HG03378 (cell line): ENCODE measurements at regions not wholly inside any gene's neighbourhood (a gene's known extent, or its start where the extent isn't known, plus 50 kb on each side); places are given as distances from the start of the nearest gene placed in this dataset.
"Not testable (repeated sequence)": the region's sequence is repeated elsewhere in the genome, so short reads cannot be mapped to it uniquely, and the experiment has no call there.

Experiments
- ATAC-seq: cut with Tn5 transposase; IDR thresholded peaks from one replicate; pipeline ENCODE4 v1.9.1; 2021; ENCODE audit warnings: mild to moderate bottlenecking, moderate library complexity; ENCODE audit not compliant: unreplicated experiment

GRCh38 chr7:10507032-10507431 lies 466.6 kb upstream of the PHF14 start:
- ATAC-seq, result no peak

GRCh38 chr7:10521306-10521705 lies 452.4 kb upstream of the PHF14 start:
- no peak for ATAC-seq

GRCh38 chr7:10533429-10533828 lies 440.2 kb upstream of the PHF14 start:
- not testable (repeated sequence) for ATAC-seq

GRCh38 chr7:10536561-10536960 lies 437.1 kb upstream of the PHF14 start:
- no peak for ATAC-seq

GRCh38 chr7:10537764-10538163 lies 435.9 kb upstream of the PHF14 start:
- no peak for ATAC-seq

- ATAC-seq, result no peak
Observed at GRCh38 chr7:10557375-10557774, 416.3 kb upstream of the PHF14 start.

GRCh38 chr7:10560497-10560896 lies 413.2 kb upstream of the PHF14 start:
- ATAC-seq, result no peak

GRCh38 chr7:10568891-10569290 lies 404.8 kb upstream of the PHF14 start:
- ATAC-seq, result no peak

- ATAC-seq, result no peak
Observed at GRCh38 chr7:10571759-10572158, 401.9 kb upstream of the PHF14 start.

GRCh38 chr7:10577866-10578374 lies 395.8 kb upstream of the PHF14 start:
- ATAC-seq, result no peak

- no peak for ATAC-seq
Observed at GRCh38 chr7:10579561-10579960, 394.1 kb upstream of the PHF14 start.

GRCh38 chr7:10584886-10585285 lies 388.8 kb upstream of the PHF14 start:
- no peak for ATAC-seq

- ATAC-seq, result no peak
Observed at GRCh38 chr7:10588084-10588483, 385.6 kb upstream of the PHF14 start.

- ATAC-seq, result no peak
Observed at GRCh38 chr7:10592604-10593003, 381.1 kb upstream of the PHF14 start.

GRCh38 chr7:10593080-10593479 lies 380.6 kb upstream of the PHF14 start:
- no peak for ATAC-seq

GRCh38 chr7:10596827-10597226 lies 376.8 kb upstream of the PHF14 start:
- ATAC-seq, result no peak

GRCh38 chr7:10604128-10604527 lies 369.5 kb upstream of the PHF14 start:
- no peak for ATAC-seq

GRCh38 chr7:10612950-10613349 lies 360.7 kb upstream of the PHF14 start:
- ATAC-seq, result no peak

- ATAC-seq, result no peak
Observed at GRCh38 chr7:10618953-10619352, 354.7 kb upstream of the PHF14 start.

GRCh38 chr7:10632712-10633111 lies 341.0 kb upstream of the PHF14 start:
- no peak for ATAC-seq

GRCh38 chr7:10634239-10634638 lies 339.4 kb upstream of the PHF14 start:
- no peak for ATAC-seq

- ATAC-seq, result no peak
Observed at GRCh38 chr7:10637991-10638390, 335.7 kb upstream of the PHF14 start.

- no peak for ATAC-seq
Observed at GRCh38 chr7:10643545-10643944, 330.1 kb upstream of the PHF14 start.

GRCh38 chr7:10644849-10645248 lies 328.8 kb upstream of the PHF14 start:
- ATAC-seq, result no peak
